ENCODE measurements at regions not wholly inside any gene's neighbourhood (a gene's known extent, or its start where the extent isn't known, plus 50 kb on each side); places are given as distances from the start of the nearest gene placed in this dataset.

GRCh38 chr7:67916571-67917436, 920.2 kb downstream of the TYW1 start:
- no peak for TF ChIP-seq CTCF (IDR thresholded peaks at IDR 0.05; ENCODE audit: control extremely low read depth in 1 of 3, insufficient read depth in 1 of 3, low read depth in 1 of 3, low read length in 3 of 3)
- TF ChIP-seq POLR2AphosphoS5 (IDR thresholded peaks at IDR 0.05; ENCODE audit: low read depth, low read length), result no peak
- TF ChIP-seq CBX8 (IDR thresholded peaks at IDR 0.05; ENCODE audit: borderline replicate concordance, low read depth, low read length), result no peak
- TF ChIP-seq CHD7 (IDR thresholded peaks at IDR 0.05; ENCODE audit: insufficient replicate concordance, low read length), result peak; percentile 83
- no peak for TF ChIP-seq EGR1 (IDR thresholded peaks at IDR 0.05; ENCODE audit: borderline replicate concordance, low read depth, low read length)
- no peak for TF ChIP-seq TEAD4 (IDR thresholded peaks at IDR 0.05; ENCODE audit: low read depth, low read length)
- TF ChIP-seq SRF (IDR thresholded peaks at IDR 0.05; ENCODE audit: low read depth, low read length), result no peak
- TF ChIP-seq ZNF274 (IDR thresholded peaks at IDR 0.05; ENCODE audit: borderline replicate concordance, extremely low read depth, low read length), result no peak
- no peak for TF ChIP-seq RFX5 (IDR thresholded peaks at IDR 0.05; ENCODE audit: borderline replicate concordance, low read depth, low read length)
- TF ChIP-seq JUN (IDR thresholded peaks at IDR 0.05; ENCODE audit: low read depth, low read length), result no peak
- no peak for TF ChIP-seq SUZ12 (IDR thresholded peaks at IDR 0.05; ENCODE audit: low read length)
- no peak for TF ChIP-seq BRCA1 (IDR thresholded peaks at IDR 0.05; ENCODE audit: low read depth, low read length)

All from H1 (cell line).